Gastroesophageal sphincter (tissue), 4 donors: ENCODE measurements at regions not wholly inside any gene's neighbourhood (a gene's known extent, or its start where the extent isn't known, plus 50 kb on each side); places are given as distances from the start of the nearest gene placed in this dataset.

Experiments used
- ATAC-seq: fragments of 150-250 bp; one replicate; pipeline ENCODE4 v1.9.1; 2016; ENCODE audit warnings: mild to moderate bottlenecking, moderate library complexity
- H3K27ac ChIP-seq, 4 donors: fragments of 200-600 bp; sonication (generic) in 3 of 4; 1 replicate in 3 of 4; 2 replicates in 1 of 4; pipeline ENCODE4 v1.5.1; 2016 to 2019
- H3K27me3 ChIP-seq: fragments of 200-600 bp; sonication (generic); one replicate; pipeline ENCODE4 v1.5.1; 2019
- H3K36me3 ChIP-seq, 2 donors: fragments of 200-600 bp; sonication (generic); one replicate each; pipeline ENCODE4 v1.5.1; 2019; ENCODE audit warnings: control low read depth in 1 of 2
- H3K4me1 ChIP-seq, 3 donors: fragments of 200-600 bp; sonication (generic); 1 replicate in 2 of 3; 2 replicates in 1 of 3; pipeline ENCODE4 v1.5.1; 2016 to 2019; ENCODE audit warnings: control low read depth in 2 of 3
- H3K4me3 ChIP-seq, 2 donors: fragments of 200-600 bp; sonication (generic); one replicate each; pipeline ENCODE4 v1.5.1; 2019; ENCODE audit warnings: mild to moderate bottlenecking in 1 of 2, moderate library complexity in 1 of 2
- H3K9me3 ChIP-seq, 3 donors: fragments of 200-600 bp; sonication (generic); one replicate each; pipeline ENCODE4 v1.5.1; 2017 to 2019; ENCODE audit warnings: control low read depth in 2 of 3
- CTCF ChIP-seq, 4 experiments: fragments of 200-600 bp in 2 of 4; fragments of 450-650 bp in 2 of 4; sonication (generic) in 1 of 4; IDR thresholded peaks; one replicate each; pipeline ENCODE4 v1.5.1; 2017 to 2019; ENCODE audit warnings: antibody characterized with exemption in 4 of 4, mild to moderate bottlenecking in 2 of 4, moderate library complexity in 2 of 4
- EP300 ChIP-seq: sonication (generic); formaldehyde crosslinking; IDR thresholded peaks from one replicate; pipeline ENCODE4 v1.6.1; 2017; ENCODE audit warnings: antibody characterized with exemption, mild to moderate bottlenecking
- POLR2A ChIP-seq, 2 donors: fragments of 450-650 bp; IDR thresholded peaks; one replicate each; pipeline ENCODE4 v1.6.1; 2017; ENCODE audit warnings: antibody characterized with exemption in 2 of 2, mild to moderate bottlenecking in 2 of 2, moderate library complexity in 1 of 2
- POLR2AphosphoS5 ChIP-seq: sonication (generic); formaldehyde crosslinking; IDR thresholded peaks from one replicate; pipeline ENCODE4 v1.6.1; 2017; ENCODE audit warnings: antibody characterized with exemption
- WGBS, 2 donors: methylation state at CpG; one replicate each; pipeline ENCODE4 v1.1.5; 2018; ENCODE audit warnings: low coverage in 1 of 2; 5-methylcytosine and 5-hydroxymethylcytosine counted together

GRCh38 chr6:5906842-5907241, 99.9 kb downstream of the NRN1 start:
- H3K27ac ChIP-seq = no peak overlapping the region
- 100% methylated on average over 1 of the region's 1 CpG; no CpG with 5 or more reads in 1 of the 2 donors for WGBS, 2 donors
- no peak overlapping the region for H3K4me3 ChIP-seq
- no peaks in the 10 kb centered on the region for H3K27me3 ChIP-seq
- no peak for ATAC-seq
- H3K4me1 ChIP-seq = peaks cover 3 to 19% (median 10%) of the 10 kb centered on the region in 3 donors
- no peaks in the 10 kb centered on the region for H3K9me3 ChIP-seq
- no peaks in the 10 kb centered on the region for H3K36me3 ChIP-seq
- TF ChIP-seq POLR2A (IDR thresholded peaks at IDR 0.05) = no peak
- no peak for TF ChIP-seq POLR2AphosphoS5
- TF ChIP-seq CTCF (IDR thresholded peaks at IDR 0.05) = no peak
- TF ChIP-seq EP300 = no peak

GRCh38 chr6:5906340-5906670, 100.4 kb downstream of the NRN1 start:
- Histone ChIP-seq H3K4me1 (peaks cover 3 to 19% (median 10%) of the 10 kb centered on the region in 3 donors), H3K27me3 (no peaks in the 10 kb centered on the region), H3K36me3 (no peaks in the 10 kb centered on the region), H3K9me3 (no peaks in the 10 kb centered on the region), H3K4me3 (no peak overlapping the region), H3K27ac (peak overlapping the region in 2 of 4 donors; percentile 50 to 51)
- 88% methylated on average over 1 of the region's 1 CpG; no CpG with 5 or more reads in 1 of the 2 donors for WGBS, 2 donors
- ATAC-seq = no peak
- TF ChIP-seq POLR2A (IDR thresholded peaks at IDR 0.05) (no peak), EP300 (no peak), CTCF (IDR thresholded peaks at IDR 0.05) (no peak), POLR2AphosphoS5 (no peak)

GRCh38 chr6:5905431-5906339, 101.0 kb downstream of the NRN1 start:
- TF ChIP-seq CTCF (IDR thresholded peaks at IDR 0.05) (no peak), POLR2A (IDR thresholded peaks at IDR 0.05) (no peak), EP300 (no peak), POLR2AphosphoS5 (peak; percentile 84)

GRCh38 chr6:5904532-5904931, 102.2 kb downstream of the NRN1 start:
- Histone ChIP-seq H3K9me3 (no peaks in the 10 kb centered on the region), H3K27me3 (no peaks in the 10 kb centered on the region), H3K4me3 (no peak overlapping the region), H3K36me3 (no peaks in the 10 kb centered on the region), H3K27ac (no peak overlapping the region), H3K4me1 (peaks cover 3 to 19% (median 10%) of the 10 kb centered on the region in 3 donors)
- no peak for ATAC-seq
- TF ChIP-seq POLR2A (IDR thresholded peaks at IDR 0.05) (no peak), CTCF (IDR thresholded peaks at IDR 0.05) (no peak), EP300 (no peak), POLR2AphosphoS5 (no peak)
- 64 to 70% methylated on average over 3 to 4 of the region's 4 CpGs for WGBS, 2 donors

More at GRCh38 chr6:5905431-5906339, 101.0 kb downstream of the NRN1 start:
- Histone ChIP-seq H3K36me3 (no peaks in the 10 kb centered on the region), H3K4me1 (peaks cover 3 to 19% (median 10%) of the 10 kb centered on the region in 3 donors), H3K27me3 (no peaks in the 10 kb centered on the region), H3K9me3 (no peaks in the 10 kb centered on the region), H3K27ac (peak overlapping the region in 3 of 4 donors; percentile 50 to 59 (median 51)), H3K4me3 (no peak overlapping the region)
- WGBS, 2 donors = 23 to 36% methylated on average over 2 to 10 of the region's 18 CpGs
- ATAC-seq = peak; percentile 96
